Testis (tissue), 2 donors: ENCODE measurements at regions not wholly inside any gene's neighbourhood (a gene's known extent, or its start where the extent isn't known, plus 50 kb on each side); places are given as distances from the start of the nearest gene placed in this dataset.
A peak's percentile ranks its signal among the peaks of the same experiment; 100 is the strongest.

Experiments used
- DNase-seq: peaks from one replicate; pipeline ENCODE4 v3.0.0-alpha.2; 2019
- H3K27ac ChIP-seq, 2 donors: fragments of 200-600 bp; sonication (generic); one replicate each; pipeline ENCODE4 v1.5.1; 2019
- H3K27me3 ChIP-seq: fragments of 200-600 bp; sonication (generic); one replicate; pipeline ENCODE4 v1.5.1; 2019
- H3K36me3 ChIP-seq: fragments of 200-600 bp; sonication (generic); one replicate; pipeline ENCODE4 v1.5.1; 2017; ENCODE audit warnings: low read depth; ENCODE audit errors: missing control alignments
- H3K4me1 ChIP-seq: fragments of 200-600 bp; sonication (generic); one replicate; pipeline ENCODE4 v1.5.1; 2019
- H3K4me3 ChIP-seq, 2 donors: fragments of 200-600 bp; sonication (generic); one replicate each; pipeline ENCODE4 v1.5.1; 2017 to 2019
- H3K9me3 ChIP-seq: fragments of 200-600 bp; sonication (generic); one replicate; pipeline ENCODE4 v1.5.1; 2017
- POLR2A ChIP-seq: fragments of 450-650 bp; IDR thresholded peaks from one replicate; pipeline ENCODE4 v1.6.1; 2017; ENCODE audit warnings: antibody characterized with exemption, mild to moderate bottlenecking, moderate library complexity
- WGBS, 2 donors: methylation state at CpG; one replicate each; pipeline ENCODE4 v1.1.5; 2018; 5-methylcytosine and 5-hydroxymethylcytosine counted together
- intact Hi-C: fragments of 100-400 bp; cut with DNase I; formaldehyde crosslinking; loops from one replicate; pipeline ENCODE4 v1.15.1; 2023; ENCODE audit warnings: low total_unique reads
- TF ChIP-seq, protein P1 (sequence below), 3 experiments: fragments of 450-650 bp in 2 of 3; fragments of 200-600 bp in 1 of 3; sonication (generic) in 1 of 3; IDR thresholded peaks; one replicate each; pipeline ENCODE4 v1.5.1; 2016 to 2019; ENCODE audit warnings: antibody characterized with exemption in 3 of 3, mild to moderate bottlenecking in 2 of 3, moderate library complexity in 1 of 3

DNA sequence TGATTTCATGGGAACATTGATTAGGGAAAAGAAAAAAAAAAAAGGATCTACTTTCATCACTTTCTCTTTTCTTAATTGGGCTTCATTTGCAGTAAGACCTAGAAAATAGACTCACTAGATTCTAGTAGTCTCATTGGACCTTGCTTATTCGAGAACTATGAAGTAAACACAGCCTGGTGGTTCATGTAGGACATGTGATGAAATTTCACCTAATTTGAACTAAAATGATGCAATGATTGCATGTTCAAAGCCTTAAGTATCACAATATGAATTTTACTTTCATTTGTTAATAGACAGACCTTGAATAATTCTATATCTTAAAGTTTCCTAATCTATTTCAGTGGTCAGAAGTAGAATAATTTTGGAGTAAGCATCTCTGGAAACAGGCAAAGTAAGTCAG, 688.9 kb upstream of the NRXN1 start:
- no peaks in the 10 kb centered on the region for H3K27me3 ChIP-seq
- TF ChIP-seq POLR2A = no peak
- TF ChIP-seq, protein P1, sequence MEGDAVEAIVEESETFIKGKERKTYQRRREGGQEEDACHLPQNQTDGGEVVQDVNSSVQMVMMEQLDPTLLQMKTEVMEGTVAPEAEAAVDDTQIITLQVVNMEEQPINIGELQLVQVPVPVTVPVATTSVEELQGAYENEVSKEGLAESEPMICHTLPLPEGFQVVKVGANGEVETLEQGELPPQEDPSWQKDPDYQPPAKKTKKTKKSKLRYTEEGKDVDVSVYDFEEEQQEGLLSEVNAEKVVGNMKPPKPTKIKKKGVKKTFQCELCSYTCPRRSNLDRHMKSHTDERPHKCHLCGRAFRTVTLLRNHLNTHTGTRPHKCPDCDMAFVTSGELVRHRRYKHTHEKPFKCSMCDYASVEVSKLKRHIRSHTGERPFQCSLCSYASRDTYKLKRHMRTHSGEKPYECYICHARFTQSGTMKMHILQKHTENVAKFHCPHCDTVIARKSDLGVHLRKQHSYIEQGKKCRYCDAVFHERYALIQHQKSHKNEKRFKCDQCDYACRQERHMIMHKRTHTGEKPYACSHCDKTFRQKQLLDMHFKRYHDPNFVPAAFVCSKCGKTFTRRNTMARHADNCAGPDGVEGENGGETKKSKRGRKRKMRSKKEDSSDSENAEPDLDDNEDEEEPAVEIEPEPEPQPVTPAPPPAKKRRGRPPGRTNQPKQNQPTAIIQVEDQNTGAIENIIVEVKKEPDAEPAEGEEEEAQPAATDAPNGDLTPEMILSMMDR (IDR thresholded peaks at IDR 0.05) = no peak
- H3K27ac ChIP-seq = no peak overlapping the region
- WGBS, 2 donors = 89 to 90% methylated on average over 1 of the region's 1 CpG
- intact Hi-C loops = no loop called here
- no peaks in the 10 kb centered on the region for H3K9me3 ChIP-seq
- H3K36me3 ChIP-seq = no peaks in the 10 kb centered on the region
- no peak overlapping the region for H3K4me3 ChIP-seq
- no peaks in the 10 kb centered on the region for H3K4me1 ChIP-seq
- no peak for DNase-seq

DNA sequence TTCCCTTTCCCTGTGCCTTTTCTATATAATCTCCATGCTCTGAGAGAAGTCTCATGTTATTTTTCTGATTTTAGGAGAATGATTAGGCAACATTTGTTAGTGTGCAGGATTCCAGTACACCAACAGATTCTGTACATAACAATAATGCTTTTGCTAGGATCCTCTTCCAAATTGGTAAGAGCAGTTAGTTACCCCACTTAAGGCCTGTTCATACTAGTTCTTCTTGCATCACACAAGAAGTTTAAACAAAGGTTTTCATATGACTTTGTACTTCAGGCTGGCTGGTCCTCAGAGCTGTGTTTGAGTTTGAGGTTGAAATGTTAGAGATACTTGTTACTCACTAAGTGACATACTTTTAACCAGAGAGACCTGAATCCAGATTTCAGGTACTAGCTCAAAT, 686.9 kb upstream of the NRXN1 start:
- Histone ChIP-seq H3K9me3 (no peaks in the 10 kb centered on the region), H3K36me3 (no peaks in the 10 kb centered on the region), H3K27me3 (no peaks in the 10 kb centered on the region), H3K4me1 (no peaks in the 10 kb centered on the region), H3K4me3 (no peak overlapping the region), H3K27ac (no peak overlapping the region)
- no peak for DNase-seq
- no peak for TF ChIP-seq POLR2A
- TF ChIP-seq, protein P1 (IDR thresholded peaks at IDR 0.05) = no peak
- intact Hi-C loops = no loop called here

DNA sequence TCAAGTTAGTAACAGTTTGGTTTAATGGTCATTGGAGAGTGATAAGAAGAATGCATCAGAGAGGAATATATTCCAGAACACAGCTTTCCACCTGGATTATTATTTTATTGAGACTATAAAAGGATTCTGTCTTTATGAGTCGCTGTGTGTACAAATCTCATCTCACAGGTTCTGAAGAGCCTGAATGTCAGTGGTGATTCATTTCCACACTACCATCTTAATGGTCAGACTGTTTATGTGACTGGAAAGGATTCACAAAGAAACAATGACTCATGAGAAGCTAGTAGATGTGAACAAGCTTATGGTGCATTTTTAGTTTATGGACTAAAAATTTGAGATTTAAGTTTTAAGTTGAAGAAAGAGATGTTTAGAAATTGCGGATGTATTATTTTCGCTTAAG, 685.4 kb upstream of the NRXN1 start:
- WGBS, 2 donors = 92 to 96% methylated on average over 3 of the region's 3 CpGs
- Histone ChIP-seq H3K9me3 (no peaks in the 10 kb centered on the region), H3K36me3 (no peaks in the 10 kb centered on the region), H3K4me3 (no peak overlapping the region), H3K27ac (no peak overlapping the region), H3K27me3 (no peaks in the 10 kb centered on the region), H3K4me1 (no peaks in the 10 kb centered on the region)
- intact Hi-C loops = no loop called here
- no peak for DNase-seq
- TF ChIP-seq POLR2A = no peak
- TF ChIP-seq, protein P1 (IDR thresholded peaks at IDR 0.05) = no peak

DNA sequence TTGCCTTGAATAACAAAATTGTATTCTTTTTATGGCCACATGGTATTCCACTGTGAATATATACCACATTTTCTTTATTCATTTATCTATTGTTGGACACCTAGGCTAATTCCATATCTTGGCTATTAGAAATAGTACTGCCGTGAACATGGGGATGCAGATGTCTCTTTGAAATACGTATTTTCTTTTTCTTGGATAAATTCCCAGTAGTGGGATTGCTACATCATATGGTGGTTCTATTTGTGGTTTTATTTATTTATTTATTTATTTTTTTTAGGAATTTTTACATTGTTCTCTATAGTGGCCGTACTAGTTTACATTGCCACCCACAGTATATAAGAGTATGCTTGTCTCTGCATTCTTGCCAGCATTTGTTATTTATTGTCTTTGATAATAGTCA, 679.8 kb upstream of the NRXN1 start:
- TF ChIP-seq, protein P1 (IDR thresholded peaks at IDR 0.05) = no peak
- TF ChIP-seq POLR2A = no peak
- no peaks in the 10 kb centered on the region for H3K9me3 ChIP-seq
- intact Hi-C loops = no loop called here
- no peak overlapping the region for H3K27ac ChIP-seq
- no peaks in the 10 kb centered on the region for H3K27me3 ChIP-seq
- DNase-seq = no peak
- H3K4me3 ChIP-seq = no peak overlapping the region
- H3K36me3 ChIP-seq = no peaks in the 10 kb centered on the region
- H3K4me1 ChIP-seq = no peaks in the 10 kb centered on the region
- 65 to 73% methylated on average over 3 of the region's 3 CpGs for WGBS, 2 donors

DNA sequence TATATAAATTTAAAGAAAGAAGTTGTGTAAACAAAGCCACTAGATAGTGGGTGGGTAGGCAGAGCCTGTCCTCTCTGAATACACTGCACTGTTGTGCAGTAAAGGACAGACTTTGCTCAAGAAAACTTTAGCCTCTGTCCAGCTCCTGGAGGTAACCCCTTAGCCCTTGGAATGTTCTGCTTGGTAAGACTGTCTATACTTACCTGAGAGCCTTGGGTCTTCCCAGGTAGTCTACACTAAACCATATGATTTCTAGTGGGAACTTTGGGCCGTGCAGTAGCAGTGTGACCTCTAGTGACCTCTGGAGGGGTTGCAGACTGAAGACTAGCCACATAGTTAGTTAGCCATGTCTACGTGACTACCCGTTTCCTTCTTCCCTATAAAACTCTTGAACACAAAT, 678.3 kb upstream of the NRXN1 start:
- no peak overlapping the region for H3K27ac ChIP-seq
- no peaks in the 10 kb centered on the region for H3K27me3 ChIP-seq
- H3K4me3 ChIP-seq = no peak overlapping the region
- DNase-seq = peak; percentile 32
- H3K4me1 ChIP-seq = no peaks in the 10 kb centered on the region
- H3K36me3 ChIP-seq = no peaks in the 10 kb centered on the region
- TF ChIP-seq, protein P1 (IDR thresholded peaks at IDR 0.05) = no peak
- no peak for TF ChIP-seq POLR2A
- H3K9me3 ChIP-seq = no peaks in the 10 kb centered on the region
- intact Hi-C loops = no loop called here
- 73 to 77% methylated on average over 3 of the region's 3 CpGs for WGBS, 2 donors
